Nephron (organoid): ENCODE measurements at regions not wholly inside any gene's neighbourhood (a gene's known extent, or its start where the extent isn't known, plus 50 kb on each side); places are given as distances from the start of the nearest gene placed in this dataset.

Experiments
- H3K27ac Mint-ChIP-seq, 3 experiments: 2 replicates each; pipeline ENCODE4 v1.8.0; 2020; ENCODE audit warnings: mixed read lengths in 3 of 3, mild to moderate bottlenecking in 2 of 3, moderate library complexity in 1 of 3
- H3K27me3 Mint-ChIP-seq: 2 replicates; pipeline ENCODE4 v1.8.0; 2021; ENCODE audit warnings: low read depth, mild to moderate bottlenecking, moderate library complexity, mixed read lengths
- H3K36me3 Mint-ChIP-seq: 2 replicates; pipeline ENCODE4 v1.8.0; 2020; ENCODE audit warnings: low read depth, mixed read lengths
- H3K4me1 Mint-ChIP-seq: 2 replicates; pipeline ENCODE4 v1.8.0; 2020; ENCODE audit warnings: mixed read lengths
- H3K4me3 Mint-ChIP-seq, 3 experiments: 2 replicates each; pipeline ENCODE4 v1.8.0; 2020; ENCODE audit warnings: mild to moderate bottlenecking in 3 of 3, mixed read lengths in 3 of 3, moderate library complexity in 2 of 3
- H3K9me3 Mint-ChIP-seq: 2 replicates; pipeline ENCODE4 v1.8.0; 2020; ENCODE audit warnings: mixed read lengths
- CTCF ChIP-seq, 3 experiments: fragments of 200-600 bp; sonication (generic); IDR thresholded peaks; one replicate each; pipeline ENCODE4 v1.5.0; 2021; ENCODE audit warnings: antibody characterized with exemption in 3 of 3; ENCODE audit not compliant: unreplicated experiment in 3 of 3

GRCh38 chr7:149377386-149377785 lies 83.5 kb downstream of the ZNF777 start:
- Mint-ChIP-seq H3K4me1 (no peaks in the 10 kb centered on the region), H3K27me3 (peaks cover 3% of the 10 kb centered on the region), H3K36me3 (peaks cover 6% of the 10 kb centered on the region), H3K9me3 (peaks cover 52% of the 10 kb centered on the region), H3K4me3 (no peak overlapping the region), H3K27ac (no peak overlapping the region)
- TF ChIP-seq CTCF (IDR thresholded peaks at IDR 0.05; ENCODE audit: unreplicated experiment in 3 of 3) = no peak

GRCh38 chr7:149379625-149380024 lies 81.2 kb downstream of the ZNF777 start:
- Mint-ChIP-seq H3K9me3 (peaks cover 39% of the 10 kb centered on the region), H3K27me3 (peaks cover 7% of the 10 kb centered on the region), H3K27ac (no peak overlapping the region), H3K36me3 (peaks cover 3% of the 10 kb centered on the region), H3K4me1 (no peaks in the 10 kb centered on the region), H3K4me3 (no peak overlapping the region)
- no peak for TF ChIP-seq CTCF (IDR thresholded peaks at IDR 0.05; ENCODE audit: unreplicated experiment in 3 of 3)

- Mint-ChIP-seq H3K27ac (no peak overlapping the region), H3K4me1 (no peaks in the 10 kb centered on the region), H3K4me3 (no peak overlapping the region), H3K9me3 (peaks cover 34% of the 10 kb centered on the region), H3K27me3 (peaks cover 7% of the 10 kb centered on the region), H3K36me3 (peaks cover 3% of the 10 kb centered on the region)
- TF ChIP-seq CTCF (IDR thresholded peaks at IDR 0.05; ENCODE audit: unreplicated experiment in 3 of 3) = no peak
Measured at GRCh38 chr7:149381245-149381644, 79.6 kb downstream of the ZNF777 start.
